Transverse colon (tissue), 4 donors: ENCODE measurements at regions not wholly inside any gene's neighbourhood (a gene's known extent, or its start where the extent isn't known, plus 50 kb on each side); places are given as distances from the start of the nearest gene placed in this dataset.

ENCODE experiments used
- CTCF ChIP-seq, 5 experiments: fragments of 200-600 bp in 3 of 5; fragments of 450-650 bp in 2 of 5; sonication (generic) in 3 of 5; IDR thresholded peaks; 1 replicate in 2 of 5; 2 replicates in 3 of 5; pipeline ENCODE4 v1.5.1; 2016 to 2017; ENCODE audit warnings: antibody characterized with exemption in 5 of 5, inconsistent platforms in 3 of 5, mild to moderate bottlenecking in 2 of 5, moderate library complexity in 1 of 5
- EP300 ChIP-seq: sonication (generic); formaldehyde crosslinking; IDR thresholded peaks from one replicate; pipeline ENCODE4 v1.6.1; 2017; ENCODE audit warnings: antibody characterized with exemption, low read depth
- POLR2A ChIP-seq: fragments of 450-650 bp; IDR thresholded peaks from one replicate; pipeline ENCODE4 v1.6.1; 2016; ENCODE audit warnings: antibody characterized with exemption, mild to moderate bottlenecking, moderate library complexity
- POLR2AphosphoS5 ChIP-seq, 3 donors: sonication (generic); formaldehyde crosslinking; IDR thresholded peaks; one replicate each; pipeline ENCODE4 v1.6.1; 2016; ENCODE audit warnings: antibody characterized with exemption in 3 of 3

GRCh38 chr12:60278209-60278608, 682.4 kb downstream of the SLC16A7 start:
- TF ChIP-seq CTCF (IDR thresholded peaks at IDR 0.05) (no peak), POLR2A (no peak), POLR2AphosphoS5 (IDR thresholded peaks at IDR 0.05) (no peak), EP300 (no peak)
